ENCODE measurements at regions not wholly inside any gene's neighbourhood (a gene's known extent, or its start where the extent isn't known, plus 50 kb on each side); places are given as distances from the start of the nearest gene placed in this dataset.

GRCh38 chr10:6881987-6882386 lies 301.9 kb upstream of the PRKCQ start:
- no peak for TF ChIP-seq CTCF (IDR thresholded peaks at IDR 0.05; ENCODE audit: unreplicated experiment)
- Mint-ChIP-seq H3K4me1 (ENCODE audit: unreplicated experiment) (peaks cover 3% of the 10 kb centered on the region), H3K36me3 (ENCODE audit: low read depth, unreplicated experiment) (no peaks in the 10 kb centered on the region), H3K4me3 (ENCODE audit: unreplicated experiment) (no peak overlapping the region), H3K27me3 (ENCODE audit: unreplicated experiment) (peaks cover under 1% of the 10 kb centered on the region), H3K9me3 (ENCODE audit: unreplicated experiment) (no peaks in the 10 kb centered on the region), H3K27ac (ENCODE audit: unreplicated experiment) (no peak overlapping the region)
- no peak for DNase-seq (ENCODE audit: low spot score)

GRCh38 chr10:6877722-6878392 lies 297.8 kb upstream of the PRKCQ start:
- no peaks in the 10 kb centered on the region for H3K9me3 Mint-ChIP-seq (ENCODE audit: unreplicated experiment)

GRCh38 chr10:6877336-6877721 lies 297.3 kb upstream of the PRKCQ start:
- H3K4me3 Mint-ChIP-seq (ENCODE audit: unreplicated experiment): no peak overlapping the region
- H3K27ac Mint-ChIP-seq (ENCODE audit: unreplicated experiment): no peak overlapping the region
- no peak for TF ChIP-seq CTCF (IDR thresholded peaks at IDR 0.05; ENCODE audit: unreplicated experiment)
- H3K9me3 Mint-ChIP-seq (ENCODE audit: unreplicated experiment): no peaks in the 10 kb centered on the region
- H3K4me1 Mint-ChIP-seq (ENCODE audit: unreplicated experiment): no peaks in the 10 kb centered on the region
- no peaks in the 10 kb centered on the region for H3K36me3 Mint-ChIP-seq (ENCODE audit: low read depth, unreplicated experiment)
- H3K27me3 Mint-ChIP-seq (ENCODE audit: unreplicated experiment): no peaks in the 10 kb centered on the region
- no peak for DNase-seq (ENCODE audit: low spot score)

More at GRCh38 chr10:6877722-6878392, 297.8 kb upstream of the PRKCQ start:
- no peak for TF ChIP-seq CTCF (IDR thresholded peaks at IDR 0.05; ENCODE audit: unreplicated experiment)
- DNase-seq (ENCODE audit: low spot score): no peak
- no peaks in the 10 kb centered on the region for H3K4me1 Mint-ChIP-seq (ENCODE audit: unreplicated experiment)
- H3K4me3 Mint-ChIP-seq (ENCODE audit: unreplicated experiment): no peak overlapping the region
- no peak overlapping the region for H3K27ac Mint-ChIP-seq (ENCODE audit: unreplicated experiment)
- H3K27me3 Mint-ChIP-seq (ENCODE audit: unreplicated experiment): no peaks in the 10 kb centered on the region
- H3K36me3 Mint-ChIP-seq (ENCODE audit: low read depth, unreplicated experiment): no peaks in the 10 kb centered on the region

- Mint-ChIP-seq H3K36me3 (ENCODE audit: low read depth, unreplicated experiment) (no peaks in the 10 kb centered on the region), H3K9me3 (ENCODE audit: unreplicated experiment) (no peaks in the 10 kb centered on the region), H3K27ac (ENCODE audit: unreplicated experiment) (no peak overlapping the region), H3K4me3 (ENCODE audit: unreplicated experiment) (no peak overlapping the region), H3K4me1 (ENCODE audit: unreplicated experiment) (peaks cover 3% of the 10 kb centered on the region), H3K27me3 (ENCODE audit: unreplicated experiment) (no peaks in the 10 kb centered on the region)
- no peak for DNase-seq (ENCODE audit: low spot score)
- no peak for TF ChIP-seq CTCF (IDR thresholded peaks at IDR 0.05; ENCODE audit: unreplicated experiment)
These were observed 295.3 kb upstream of the PRKCQ start for GRCh38 chr10:6875269-6875865.

- H3K4me1 Mint-ChIP-seq (ENCODE audit: unreplicated experiment): peaks cover 3% of the 10 kb centered on the region
- no peak overlapping the region for H3K4me3 Mint-ChIP-seq (ENCODE audit: unreplicated experiment)
- no peaks in the 10 kb centered on the region for H3K27me3 Mint-ChIP-seq (ENCODE audit: unreplicated experiment)
- no peaks in the 10 kb centered on the region for H3K9me3 Mint-ChIP-seq (ENCODE audit: unreplicated experiment)
- no peaks in the 10 kb centered on the region for H3K36me3 Mint-ChIP-seq (ENCODE audit: low read depth, unreplicated experiment)
- no peak overlapping the region for H3K27ac Mint-ChIP-seq (ENCODE audit: unreplicated experiment)
- no peak for DNase-seq (ENCODE audit: low spot score)
- TF ChIP-seq CTCF (IDR thresholded peaks at IDR 0.05; ENCODE audit: unreplicated experiment): no peak
These were observed 291.1 kb upstream of the PRKCQ start for GRCh38 chr10:6871128-6871527.
